ENCODE measurements at regions not wholly inside any gene's neighbourhood (a gene's known extent, or its start where the extent isn't known, plus 50 kb on each side); places are given as distances from the start of the nearest gene placed in this dataset.

- TF ChIP-seq CTCF (IDR thresholded peaks at IDR 0.05; ENCODE audit: low read depth, low read length, poor library complexity, severe bottlenecking) (no peak), EZH2phosphoT487 (IDR thresholded peaks at IDR 0.05; ENCODE audit: borderline replicate concordance, low read length) (no peak)
Observed at GRCh38 chr5:119814655-119815054, 185.3 kb downstream of the FAM170A start.

Data from DOHH2 (cell line).